Endothelial cell of umbilical vein (primary cell): ENCODE measurements at regions not wholly inside any gene's neighbourhood (a gene's known extent, or its start where the extent isn't known, plus 50 kb on each side); places are given as distances from the start of the nearest gene placed in this dataset.

Source experiments
- BruUV-seq: library from RNA; stranded (reverse); fragments of 400-500 nt; replicated peaks from 2 replicates; lab custom pipeline; 2021; lab: Mats Ljungman, UMichigan
- CTCF ChIA-PET: fragments of 300-600, 350-600 bp; sonication (Branson Sonifier 250); formaldehyde crosslinking; loops from one replicate; lab custom pipeline; 2021; ENCODE audit warnings: antibody characterized with exemption, inconsistent platforms; lab: Charles Lee
- POLR2A ChIA-PET: fragments of 300-600, 350-600 bp; sonication (Branson Sonifier 250); formaldehyde crosslinking; loops from one replicate; lab custom pipeline; 2021; ENCODE audit warnings: antibody characterized with exemption, inconsistent platforms; lab: Charles Lee
- DNase-seq: peaks from one replicate; pipeline ENCODE4 v3.0.0-alpha.2; 2011; ENCODE audit warnings: low read depth, low spot score
- FAIRE-seq: peaks from 2 replicates; lab custom pipeline; 2011; peaks lifted over from hg19 to GRCh38; lab: Jason Lieb, UNC
- H2AFZ ChIP-seq: 2 replicates; pipeline ENCODE4 v1.6.0; 2012; ENCODE audit warnings: low read depth, low read length, control low read depth, inconsistent platforms
- H3K27ac ChIP-seq: 2 replicates; pipeline ENCODE4 v1.5.1; 2011; ENCODE audit warnings: low read depth, mild to moderate bottlenecking, control low read depth, low read length, moderate library complexity; ENCODE audit not compliant: insufficient read depth
- H3K27me3 ChIP-seq, 2 experiments: 2 replicates each; pipeline versions ENCODE4 v1.6.0 to v1.6.1; 2011; ENCODE audit warnings: low read length in 2 of 2, mixed read lengths in 1 of 2; ENCODE audit not compliant: control insufficient read depth in 2 of 2, insufficient read depth in 2 of 2
- H3K36me3 ChIP-seq, 2 experiments: 2 replicates in 1 of 2; 3 replicates in 1 of 2; pipeline ENCODE4 v1.5.1; 2011; ENCODE audit warnings: low read length in 2 of 2, mild to moderate bottlenecking in 1 of 2, moderate library complexity in 1 of 2; ENCODE audit not compliant: control insufficient read depth in 2 of 2, insufficient read depth in 2 of 2; ENCODE audit errors: extremely low read depth in 1 of 2
- H3K4me1 ChIP-seq: 3 replicates; pipeline ENCODE4 v1.5.1; 2011; ENCODE audit warnings: mild to moderate bottlenecking, low read length; ENCODE audit not compliant: control insufficient read depth, insufficient read depth; ENCODE audit errors: extremely low read depth
- H3K4me2 ChIP-seq: 2 replicates; pipeline ENCODE4 v1.6.1; 2011; ENCODE audit warnings: low read length, control low read depth, mixed read lengths; ENCODE audit not compliant: insufficient read depth
- H3K4me3 ChIP-seq, 3 experiments: fragments of 200-600 bp in 1 of 3; sonication (generic), shearing (Covaris generic) in 1 of 3; replicated peaks in 1 of 3; 2 replicates each; pipeline ENCODE4 v1.5.1; 2011 to 2016; ENCODE audit warnings: control low read depth in 3 of 3, low read length in 3 of 3, mild to moderate bottlenecking in 2 of 3, inconsistent platforms in 1 of 3, low read depth in 1 of 3, moderate library complexity in 1 of 3; ENCODE audit not compliant: insufficient read depth in 1 of 3
- H3K79me2 ChIP-seq: 2 replicates; pipeline ENCODE4 v1.6.0; 2012; ENCODE audit warnings: low read length, inconsistent platforms; ENCODE audit not compliant: control insufficient read depth, insufficient read depth
- H3K9ac ChIP-seq: replicated peaks from 2 replicates; pipeline ENCODE3; 2011; ENCODE audit warnings: low read length, control low read depth; ENCODE audit not compliant: insufficient read depth; ENCODE audit errors: extremely low read depth
- H3K9me1 ChIP-seq: replicated peaks from 3 replicates; pipeline ENCODE4 v1.6.0; 2011; ENCODE audit warnings: mild to moderate bottlenecking, low read length; ENCODE audit not compliant: control insufficient read depth, insufficient read depth; ENCODE audit errors: extremely low read depth
- H3K9me3 ChIP-seq: replicated peaks from 2 replicates; pipeline ENCODE4 v1.5.1; 2012; ENCODE audit warnings: low read length, inconsistent platforms; ENCODE audit not compliant: control insufficient read depth, insufficient read depth
- H4K20me1 ChIP-seq: replicated peaks from 2 replicates; pipeline ENCODE3; 2011; ENCODE audit warnings: mild to moderate bottlenecking, low read length; ENCODE audit not compliant: control insufficient read depth, insufficient read depth; ENCODE audit errors: extremely low read depth
- CTCF ChIP-seq, 2 donors: IDR thresholded peaks; 1 replicate in 1 of 2; 2 replicates in 1 of 2; pipeline ENCODE4 v1.5.1; 2011; ENCODE audit warnings: low read length in 2 of 2, mild to moderate bottlenecking in 2 of 2, moderate library complexity in 2 of 2, control low read depth in 1 of 2, inconsistent platforms in 1 of 2, low read depth in 1 of 2; ENCODE audit not compliant: insufficient read depth in 1 of 2; ENCODE audit errors: extremely low read depth in 1 of 2
- EZH2 ChIP-seq: IDR thresholded peaks from 2 replicates; pipeline ENCODE4 v1.6.1; 2012; ENCODE audit warnings: borderline replicate concordance, low read depth, mild to moderate bottlenecking, moderate library complexity, low read length, inconsistent platforms; ENCODE audit not compliant: severe bottlenecking
- FOS ChIP-seq: IDR thresholded peaks from 2 replicates; pipeline ENCODE4 v1.6.1; 2011; ENCODE audit warnings: mild to moderate bottlenecking, low read length, moderate library complexity, borderline replicate concordance; ENCODE audit not compliant: insufficient read depth
- GATA2 ChIP-seq: IDR thresholded peaks from 2 replicates; pipeline ENCODE4 v1.7.0; 2011; ENCODE audit warnings: low read depth, mild to moderate bottlenecking, moderate library complexity, mixed read lengths, low read length; ENCODE audit not compliant: insufficient read length, insufficient read depth
- JUN ChIP-seq: IDR thresholded peaks from 2 replicates; pipeline ENCODE4 v1.6.1; 2011; ENCODE audit warnings: borderline replicate concordance, low read depth; ENCODE audit not compliant: insufficient read length, insufficient read depth
- MYC ChIP-seq: IDR thresholded peaks from one replicate; pipeline ENCODE4 v1.6.1; 2011; ENCODE audit warnings: mild to moderate bottlenecking, low read depth, low read length
- POLR2A ChIP-seq: IDR thresholded peaks from 2 replicates; pipeline ENCODE4 v1.6.1; 2012; ENCODE audit warnings: low read depth, mild to moderate bottlenecking, control low read depth, low read length
- POLR2AphosphoS5 ChIP-seq: IDR thresholded peaks from 2 replicates; pipeline ENCODE4 v1.6.1; 2012; ENCODE audit warnings: low read depth, mild to moderate bottlenecking, control low read depth, low read length, moderate library complexity; ENCODE audit not compliant: insufficient read depth
- dilution Hi-C: fragments of 300-500 bp; cut with MboI; formaldehyde crosslinking; loops from one replicate; pipeline ENCODE4 v1.15.0; 2019; ENCODE audit warnings: low sequenced_read_pairs; ENCODE audit not compliant: extremely low pct_ligation_motif_present
- intact Hi-C: fragments of 100-400 bp; cut with micrococcal nuclease; formaldehyde crosslinking; loops from one replicate; pipeline ENCODE4 v1.10.0; 2022
- TF ChIP-seq, protein P1 (sequence below): IDR thresholded peaks from 2 replicates; pipeline ENCODE4 v1.6.1; 2011; ENCODE audit not compliant: insufficient read depth, insufficient read length

GRCh38 chr15:45993508-45993907 lies 358.7 kb downstream of the SQOR start:
- Histone ChIP-seq H3K9me1 (no peaks in the 10 kb centered on the region), H3K27me3 (no peaks in the 10 kb centered on the region), H3K4me1 (peaks cover 15% of the 10 kb centered on the region), H3K27ac (no peak overlapping the region), H3K4me2 (peak overlapping the region; percentile 60), H3K36me3 (no peaks in the 10 kb centered on the region), H3K79me2 (no peaks in the 10 kb centered on the region), H2AFZ (no peak overlapping the region), H3K9ac (no peak overlapping the region), H3K4me3 (no peak overlapping the region), H3K9me3 (no peaks in the 10 kb centered on the region), H4K20me1 (no peaks in the 10 kb centered on the region)
- DNase-seq (peak; percentile 92), FAIRE-seq (peak; percentile 15)
- ChIA-PET POLR2A (no interaction called here), CTCF (interaction anchor here (1.0 kb wide), 1 partner anchor 99 kb away, joined by 3 read pairs; no protein-coding TSS in a partner anchor)
- dilution Hi-C loops, result no loop called here
- intact Hi-C loops, result no loop called here
- no TSS peak for BruUV-seq
- TF ChIP-seq CTCF (IDR thresholded peaks at IDR 0.05; ENCODE audit: extremely low read depth in 1 of 2, insufficient read depth in 1 of 2, low read depth in 1 of 2, low read length in 2 of 2) (no peak), POLR2A (no peak), POLR2AphosphoS5 (no peak), JUN (no peak), FOS (no peak), GATA2 (no peak), EZH2 (no peak), MYC (no peak)
- TF ChIP-seq, protein P1, sequence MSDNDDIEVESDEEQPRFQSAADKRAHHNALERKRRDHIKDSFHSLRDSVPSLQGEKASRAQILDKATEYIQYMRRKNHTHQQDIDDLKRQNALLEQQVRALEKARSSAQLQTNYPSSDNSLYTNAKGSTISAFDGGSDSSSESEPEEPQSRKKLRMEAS, result no peak
